ENCODE measurements at regions not wholly inside any gene's neighbourhood (a gene's known extent, or its start where the extent isn't known, plus 50 kb on each side); places are given as distances from the start of the nearest gene placed in this dataset.

DNA sequence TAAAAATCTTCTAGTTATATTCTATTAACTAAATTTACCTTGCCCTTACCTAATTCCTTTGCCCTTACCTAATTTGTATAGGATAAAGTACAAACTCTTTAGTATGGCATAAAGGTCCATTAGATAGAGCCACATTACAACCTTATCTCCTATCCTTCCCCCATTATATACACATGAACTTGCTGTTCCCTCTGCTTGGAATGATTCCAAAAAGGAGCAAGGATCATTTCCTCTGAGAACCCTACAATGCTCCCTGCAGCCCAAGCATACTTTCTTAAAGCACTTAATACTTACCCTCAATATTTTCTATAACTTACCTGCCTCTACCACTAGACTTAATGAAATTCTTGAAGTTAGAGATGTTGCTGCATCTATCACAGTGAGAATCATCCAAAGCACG is 118.9 kb upstream of the CCDC54 start:
- no peak overlapping the region for H3K4me3 ChIP-seq
- no peaks in the 10 kb centered on the region for H3K36me3 ChIP-seq
- no peak for TF ChIP-seq CTCF (IDR thresholded peaks at IDR 0.05)
- H3K4me1 ChIP-seq = peaks cover 0 to 5% (median 0%) of the 10 kb centered on the region in 4 donors
- H3K27me3 ChIP-seq = no peaks in the 10 kb centered on the region
- intact Hi-C loops (cut with DNase I; ENCODE audit: low total_unique reads) = no loop called here
- H3K9me3 ChIP-seq = no peaks in the 10 kb centered on the region
- no peak for DNase-seq
- no peak overlapping the region for H3K27ac ChIP-seq

- Histone ChIP-seq H3K9me3 (no peaks in the 10 kb centered on the region), H3K27me3 (no peaks in the 10 kb centered on the region), H3K4me1 (peaks cover 0 to 5% (median 2%) of the 10 kb centered on the region in 4 donors), H3K4me3 (no peak overlapping the region), H3K36me3 (no peaks in the 10 kb centered on the region), H3K27ac (no peak overlapping the region)
- intact Hi-C loops (cut with DNase I; ENCODE audit: low total_unique reads) = no loop called here
- no peak for DNase-seq
- no peak for TF ChIP-seq CTCF (IDR thresholded peaks at IDR 0.05)
Measured at GRCh38 chr3:107260207-107260606, 117.0 kb upstream of the CCDC54 start.

DNA sequence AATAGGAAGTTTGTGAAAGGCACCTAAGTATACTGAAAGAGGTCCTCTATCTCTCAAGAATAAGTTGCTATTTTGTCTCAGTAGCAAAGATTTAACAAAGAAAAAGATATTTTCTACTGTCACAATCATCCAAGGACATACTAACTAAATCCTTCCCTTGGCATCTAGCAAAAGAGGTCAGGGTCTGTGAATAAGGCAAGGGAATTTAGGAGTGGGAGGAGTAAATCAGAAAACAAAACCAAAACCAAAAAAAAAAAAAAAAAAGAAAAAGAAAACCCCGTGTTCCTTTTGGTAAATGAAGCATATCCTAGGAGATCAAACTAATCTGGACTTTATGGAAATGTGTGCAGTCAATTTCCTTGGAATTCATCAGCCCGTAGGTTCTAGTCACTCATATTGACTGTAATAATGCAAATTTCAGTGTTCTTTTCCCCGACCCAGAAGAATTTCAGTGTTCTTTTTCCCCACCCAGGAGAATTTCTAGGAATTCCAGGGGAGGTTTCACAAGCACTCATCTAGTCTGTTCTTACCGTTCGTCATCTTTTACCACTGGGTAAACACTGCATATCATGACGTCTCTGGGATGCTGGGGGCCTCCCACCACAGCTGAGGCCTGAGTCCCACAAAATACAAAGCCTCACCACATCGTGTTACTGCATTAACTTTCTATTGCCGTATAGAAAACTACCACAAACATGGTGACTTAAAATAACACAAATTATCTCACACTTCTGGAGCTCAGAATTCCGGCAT is 113.8 kb upstream of the CCDC54 start:
- H3K9me3 ChIP-seq = no peaks in the 10 kb centered on the region
- H3K4me3 ChIP-seq = no peak overlapping the region
- no peak for TF ChIP-seq CTCF (IDR thresholded peaks at IDR 0.05)
- no peaks in the 10 kb centered on the region for H3K27me3 ChIP-seq
- DNase-seq = no peak
- H3K27ac ChIP-seq = no peak overlapping the region
- intact Hi-C loops (cut with DNase I; ENCODE audit: low total_unique reads) = no loop called here
- H3K4me1 ChIP-seq = peaks cover 0 to 3% (median 0%) of the 10 kb centered on the region in 4 donors
- no peaks in the 10 kb centered on the region for H3K36me3 ChIP-seq

- Histone ChIP-seq H3K27me3 (no peaks in the 10 kb centered on the region), H3K4me3 (no peak overlapping the region), H3K9me3 (no peaks in the 10 kb centered on the region), H3K4me1 (peaks cover 0 to 3% (median 0%) of the 10 kb centered on the region in 4 donors), H3K27ac (no peak overlapping the region), H3K36me3 (no peaks in the 10 kb centered on the region)
- TF ChIP-seq CTCF (IDR thresholded peaks at IDR 0.05) = no peak
- no peak for DNase-seq
- intact Hi-C loops (cut with DNase I; ENCODE audit: low total_unique reads) = no loop called here
Measured at GRCh38 chr3:107264888-107265287, 112.4 kb upstream of the CCDC54 start.

- H3K36me3 ChIP-seq = no peaks in the 10 kb centered on the region
- H3K4me1 ChIP-seq = peaks cover 0 to 3% (median 0%) of the 10 kb centered on the region in 4 donors
- DNase-seq = no peak
- intact Hi-C loops (cut with DNase I; ENCODE audit: low total_unique reads) = no loop called here
- H3K27ac ChIP-seq = no peak overlapping the region
- no peak overlapping the region for H3K4me3 ChIP-seq
- H3K9me3 ChIP-seq = no peaks in the 10 kb centered on the region
- H3K27me3 ChIP-seq = no peaks in the 10 kb centered on the region
- no peak for TF ChIP-seq CTCF (IDR thresholded peaks at IDR 0.05)
Measured at GRCh38 chr3:107265526-107265925, 111.7 kb upstream of the CCDC54 start.

All from tibial artery (tissue), 4 donors.